ENCODE measurements at regions not wholly inside any gene's neighbourhood (a gene's known extent, or its start where the extent isn't known, plus 50 kb on each side); places are given as distances from the start of the nearest gene placed in this dataset.
A peak's percentile ranks its signal among the peaks of the same experiment; 100 is the strongest.

- H3K9ac ChIP-seq (ENCODE audit: insufficient read depth, low read length), result no peak overlapping the region
- H2AFZ ChIP-seq (ENCODE audit: low read length), result no peak overlapping the region
- no peak overlapping the region for H3K4me3 ChIP-seq (replicated peaks in 1 of 4; ENCODE audit: control extremely low read depth in 1 of 4, insufficient read depth in 1 of 4, low read depth in 3 of 4, low read length in 4 of 4)
- H3K4me2 ChIP-seq (ENCODE audit: extremely low read depth, insufficient read depth, low read length), result no peak overlapping the region
- H3K4me1 ChIP-seq (ENCODE audit: control insufficient read depth, extremely low read depth, insufficient read depth, low read length), result no peaks in the 10 kb centered on the region
- H3K27ac ChIP-seq (ENCODE audit: insufficient read depth, low read length), result no peak overlapping the region
- no peaks in the 10 kb centered on the region for H3K79me2 ChIP-seq (ENCODE audit: control insufficient read depth, insufficient read depth, low read length)
- TF ChIP-seq CTCF (conservative IDR thresholded peaks at IDR 0.05 in 1 of 2, IDR thresholded peaks at IDR 0.05 in 1 of 2; ENCODE audit: low read depth in 1 of 2, low read length in 2 of 2), result no peak
- no peak for TF ChIP-seq EZH2 (IDR thresholded peaks at IDR 0.05; ENCODE audit: low read length, missing control alignments)
- no peaks in the 10 kb centered on the region for H4K20me1 ChIP-seq (ENCODE audit: control insufficient read depth, extremely low read depth, insufficient read depth, low read length)
- H3K36me3 ChIP-seq (ENCODE audit: control insufficient read depth, insufficient read depth, low read length), result no peaks in the 10 kb centered on the region
- H3K27me3 ChIP-seq (ENCODE audit: control insufficient read depth, insufficient read depth, low read length), result no peaks in the 10 kb centered on the region
- no peaks in the 10 kb centered on the region for H3K9me3 ChIP-seq (ENCODE audit: control insufficient read depth, insufficient read depth, low read depth, low read length)
- no peak for DNase-seq (ENCODE audit: low read depth in 2 of 2)
Observed at GRCh38 chr1:58363585-58363984, 182.9 kb downstream of the OMA1 start.

- Histone ChIP-seq H3K4me1 (ENCODE audit: control insufficient read depth, extremely low read depth, insufficient read depth, low read length) (no peaks in the 10 kb centered on the region), H3K4me3 (replicated peaks in 1 of 4; ENCODE audit: control extremely low read depth in 1 of 4, insufficient read depth in 1 of 4, low read depth in 3 of 4, low read length in 4 of 4) (no peak overlapping the region), H3K9ac (ENCODE audit: insufficient read depth, low read length) (no peak overlapping the region), H3K4me2 (ENCODE audit: extremely low read depth, insufficient read depth, low read length) (no peak overlapping the region), H4K20me1 (ENCODE audit: control insufficient read depth, extremely low read depth, insufficient read depth, low read length) (no peaks in the 10 kb centered on the region), H3K27me3 (ENCODE audit: control insufficient read depth, insufficient read depth, low read length) (no peaks in the 10 kb centered on the region), H3K27ac (ENCODE audit: insufficient read depth, low read length) (no peak overlapping the region), H2AFZ (ENCODE audit: low read length) (no peak overlapping the region), H3K36me3 (ENCODE audit: control insufficient read depth, insufficient read depth, low read length) (no peaks in the 10 kb centered on the region), H3K9me3 (ENCODE audit: control insufficient read depth, insufficient read depth, low read depth, low read length) (no peaks in the 10 kb centered on the region), H3K79me2 (ENCODE audit: control insufficient read depth, insufficient read depth, low read length) (no peaks in the 10 kb centered on the region)
- no peak for DNase-seq (ENCODE audit: low read depth in 2 of 2)
- no peak for TF ChIP-seq CTCF (conservative IDR thresholded peaks at IDR 0.05 in 1 of 2, IDR thresholded peaks at IDR 0.05 in 1 of 2; ENCODE audit: low read depth in 1 of 2, low read length in 2 of 2)
- TF ChIP-seq EZH2 (IDR thresholded peaks at IDR 0.05; ENCODE audit: low read length, missing control alignments), result no peak
Observed at GRCh38 chr1:58361134-58361533, 185.4 kb downstream of the OMA1 start.

GRCh38 chr1:58358346-58358745 lies 188.2 kb downstream of the OMA1 start:
- peak in 1 of 2 donors; percentile 28 for DNase-seq (ENCODE audit: low read depth in 2 of 2)
- Histone ChIP-seq H3K79me2 (ENCODE audit: control insufficient read depth, insufficient read depth, low read length) (no peaks in the 10 kb centered on the region), H3K4me2 (ENCODE audit: extremely low read depth, insufficient read depth, low read length) (no peak overlapping the region), H3K36me3 (ENCODE audit: control insufficient read depth, insufficient read depth, low read length) (no peaks in the 10 kb centered on the region), H3K27me3 (ENCODE audit: control insufficient read depth, insufficient read depth, low read length) (no peaks in the 10 kb centered on the region), H2AFZ (ENCODE audit: low read length) (no peak overlapping the region), H3K4me1 (ENCODE audit: control insufficient read depth, extremely low read depth, insufficient read depth, low read length) (no peaks in the 10 kb centered on the region), H3K4me3 (replicated peaks in 1 of 4; ENCODE audit: control extremely low read depth in 1 of 4, insufficient read depth in 1 of 4, low read depth in 3 of 4, low read length in 4 of 4) (no peak overlapping the region), H3K9ac (ENCODE audit: insufficient read depth, low read length) (no peak overlapping the region), H4K20me1 (ENCODE audit: control insufficient read depth, extremely low read depth, insufficient read depth, low read length) (no peaks in the 10 kb centered on the region), H3K9me3 (ENCODE audit: control insufficient read depth, insufficient read depth, low read depth, low read length) (no peaks in the 10 kb centered on the region), H3K27ac (ENCODE audit: insufficient read depth, low read length) (no peak overlapping the region)
- peak in 1 of 2 donors; percentile 10 for TF ChIP-seq CTCF (conservative IDR thresholded peaks at IDR 0.05 in 1 of 2, IDR thresholded peaks at IDR 0.05 in 1 of 2; ENCODE audit: low read depth in 1 of 2, low read length in 2 of 2)
- TF ChIP-seq EZH2 (IDR thresholded peaks at IDR 0.05; ENCODE audit: low read length, missing control alignments), result no peak
